Urothelium cell line (cell line): ENCODE measurements at regions not wholly inside any gene's neighbourhood (a gene's known extent, or its start where the extent isn't known, plus 50 kb on each side); places are given as distances from the start of the nearest gene placed in this dataset.

Experiments used
- DNase-seq: peaks from one replicate; pipeline ENCODE4 v3.0.0; 2011; ENCODE audit warnings: low spot score, mixed read lengths
- FAIRE-seq: peaks from 2 replicates; lab custom pipeline; 2011; peaks lifted over from hg19 to GRCh38; lab: Jason Lieb, UNC

GRCh38 chr21:26659757-26660156 lies 86.7 kb upstream of the CYYR1 start:
- no peak for DNase-seq
- no peak for FAIRE-seq

GRCh38 chr21:26659182-26659581 lies 86.1 kb upstream of the CYYR1 start:
- FAIRE-seq (no peak), DNase-seq (no peak)

- DNase-seq, result no peak
- no peak for FAIRE-seq
Observed at GRCh38 chr21:26655460-26655859, 82.4 kb upstream of the CYYR1 start.

GRCh38 chr21:26653430-26653829 lies 80.3 kb upstream of the CYYR1 start:
- DNase-seq, result no peak
- no peak for FAIRE-seq

- DNase-seq (no peak), FAIRE-seq (no peak)
Observed at GRCh38 chr21:26652854-26653253, 79.8 kb upstream of the CYYR1 start.

GRCh38 chr21:26641062-26641461 lies 68.0 kb upstream of the CYYR1 start:
- DNase-seq, result no peak
- FAIRE-seq, result no peak

GRCh38 chr21:26637201-26637745 lies 64.2 kb upstream of the CYYR1 start:
- no peak for DNase-seq
- no peak for FAIRE-seq

- no peak for DNase-seq
- FAIRE-seq, result no peak
Observed at GRCh38 chr21:26635681-26636080, 62.6 kb upstream of the CYYR1 start.

- no peak for DNase-seq
- no peak for FAIRE-seq
Observed at GRCh38 chr21:26632691-26633090, 59.6 kb upstream of the CYYR1 start.

GRCh38 chr21:26626187-26626586 lies 53.1 kb upstream of the CYYR1 start:
- FAIRE-seq (no peak), DNase-seq (no peak)

- FAIRE-seq (no peak), DNase-seq (no peak)
Observed at GRCh38 chr21:26624983-26625519, 52.0 kb upstream of the CYYR1 start.
